ENCODE measurements at regions not wholly inside any gene's neighbourhood (a gene's known extent, or its start where the extent isn't known, plus 50 kb on each side); places are given as distances from the start of the nearest gene placed in this dataset.

- Histone ChIP-seq H3K27ac (no peak overlapping the region), H3K9me3 (no peaks in the 10 kb centered on the region), H3K27me3 (no peaks in the 10 kb centered on the region), H3K4me1 (no peaks in the 10 kb centered on the region), H3K36me3 (no peaks in the 10 kb centered on the region), H3K4me3 (no peak overlapping the region)
- intact Hi-C loops (cut with DNase I; ENCODE audit: low total_unique reads) = no loop called here
- TF ChIP-seq EP300 (IDR thresholded peaks at IDR 0.05) (no peak), CTCF (IDR thresholded peaks at IDR 0.05) (no peak), POLR2AphosphoS5 (IDR thresholded peaks at IDR 0.05) (no peak), POLR2A (IDR thresholded peaks at IDR 0.05) (no peak)
- DNase-seq = no peak
- WGBS, 5 donors = 24 to 52% (median 33%) methylated on average over 1 of the region's 1 CpG
Measured at GRCh38 chr10:121260377-121260776, 337.9 kb downstream of the FGFR2 start.

GRCh38 chr10:121261665-121262064 lies 336.6 kb downstream of the FGFR2 start:
- Histone ChIP-seq H3K4me3 (no peak overlapping the region), H3K9me3 (no peaks in the 10 kb centered on the region), H3K4me1 (no peaks in the 10 kb centered on the region), H3K36me3 (no peaks in the 10 kb centered on the region), H3K27me3 (no peaks in the 10 kb centered on the region), H3K27ac (no peak overlapping the region)
- DNase-seq = no peak
- TF ChIP-seq CTCF (IDR thresholded peaks at IDR 0.05) = no peak
- TF ChIP-seq POLR2AphosphoS5 (IDR thresholded peaks at IDR 0.05) = no peak
- no peak for TF ChIP-seq POLR2A (IDR thresholded peaks at IDR 0.05)
- TF ChIP-seq EP300 (IDR thresholded peaks at IDR 0.05) = no peak
- 91 to 99% (median 96%) methylated on average over 3 of the region's 3 CpGs for WGBS, 5 donors
- intact Hi-C loops (cut with DNase I; ENCODE audit: low total_unique reads) = no loop called here

- intact Hi-C loops (cut with DNase I; ENCODE audit: low total_unique reads) = no loop called here
- Histone ChIP-seq H3K4me3 (no peak overlapping the region), H3K27me3 (no peaks in the 10 kb centered on the region), H3K9me3 (no peaks in the 10 kb centered on the region), H3K4me1 (no peaks in the 10 kb centered on the region), H3K27ac (no peak overlapping the region), H3K36me3 (no peaks in the 10 kb centered on the region)
- DNase-seq = no peak
- 74 to 82% (median 78%) methylated on average over 10 of the region's 10 CpGs for WGBS, 5 donors
- TF ChIP-seq POLR2A (IDR thresholded peaks at IDR 0.05) = no peak
- no peak for TF ChIP-seq POLR2AphosphoS5 (IDR thresholded peaks at IDR 0.05)
Measured at GRCh38 chr10:121262774-121263430, 335.3 kb downstream of the FGFR2 start.

- intact Hi-C loops (cut with DNase I; ENCODE audit: low total_unique reads) = no loop called here
- 67 to 80% (median 73%) methylated on average over 6 of the region's 6 CpGs for WGBS, 5 donors
- DNase-seq = no peak
- no peak overlapping the region for H3K27ac ChIP-seq
- H3K27me3 ChIP-seq = no peaks in the 10 kb centered on the region
- no peaks in the 10 kb centered on the region for H3K4me1 ChIP-seq
- TF ChIP-seq POLR2AphosphoS5 (IDR thresholded peaks at IDR 0.05) (no peak), POLR2A (IDR thresholded peaks at IDR 0.05) (no peak), EP300 (IDR thresholded peaks at IDR 0.05) (no peak), CTCF (IDR thresholded peaks at IDR 0.05) (no peak)
- no peaks in the 10 kb centered on the region for H3K9me3 ChIP-seq
- H3K36me3 ChIP-seq = no peaks in the 10 kb centered on the region
- no peak overlapping the region for H3K4me3 ChIP-seq
Measured at GRCh38 chr10:121263431-121263783, 334.8 kb downstream of the FGFR2 start.

GRCh38 chr10:121265360-121266123 lies 332.7 kb downstream of the FGFR2 start:
- Histone ChIP-seq H3K4me1 (no peaks in the 10 kb centered on the region), H3K27me3 (no peaks in the 10 kb centered on the region), H3K36me3 (no peaks in the 10 kb centered on the region), H3K4me3 (no peak overlapping the region), H3K27ac (no peak overlapping the region), H3K9me3 (no peaks in the 10 kb centered on the region)
- intact Hi-C loops (cut with DNase I; ENCODE audit: low total_unique reads) = no loop called here
- 40 to 58% (median 47%) methylated on average over 6 of the region's 6 CpGs for WGBS, 5 donors
- no peak for TF ChIP-seq EP300 (IDR thresholded peaks at IDR 0.05)
- TF ChIP-seq POLR2A (IDR thresholded peaks at IDR 0.05) = no peak
- no peak for TF ChIP-seq POLR2AphosphoS5 (IDR thresholded peaks at IDR 0.05)
- no peak for TF ChIP-seq CTCF (IDR thresholded peaks at IDR 0.05)
- DNase-seq = no peak

All from stomach (tissue), 8 donors.